ENCODE measurements at regions not wholly inside any gene's neighbourhood (a gene's known extent, or its start where the extent isn't known, plus 50 kb on each side); places are given as distances from the start of the nearest gene placed in this dataset.

- Mint-ChIP-seq H3K9me3 (peaks cover 4% of the 10 kb centered on the region; the same call in 2 of the 3 replicates), H3K27me3 (ENCODE audit: insufficient read depth, low read depth, poor library complexity) (peaks cover 9% of the 10 kb centered on the region), H3K4me3 (no peak overlapping the region), H3K27ac (no peak overlapping the region), H3K4me1 (peaks cover 9% of the 10 kb centered on the region), H3K36me3 (ENCODE audit: low read depth) (no peaks in the 10 kb centered on the region; the same call in 2 of the 3 replicates)
- DNase-seq (ENCODE audit: low spot score) (no peak), ATAC-seq (no peak)
- no peak overlapping the region for H2AFZ ChIP-seq
- H3F3A ChIP-seq (replicated peaks; ENCODE audit: low read depth), result no peaks in the 10 kb centered on the region
- TF ChIP-seq ETS1 (IDR thresholded peaks at IDR 0.05), result no peak
- no peak for TF ChIP-seq ZNF462 (CRISPR knock-in tag; IDR thresholded peaks at IDR 0.05)
- no peak for TF ChIP-seq NANOG (IDR thresholded peaks at IDR 0.05; ENCODE audit: borderline replicate concordance)
- no peak for TF ChIP-seq ZNF331 (CRISPR knock-in tag; IDR thresholded peaks at IDR 0.05; ENCODE audit: low read depth)
- no peak for TF ChIP-seq REST (IDR thresholded peaks at IDR 0.05; ENCODE audit: unreplicated experiment)
- 0 out of 2 replicates have a peak, but pooled peaks cover 5% of the 10 kb centered on the region for H3K4me1 ChIP-seq (ENCODE audit: insufficient read depth)
- no peak overlapping the region for H3K4me3 ChIP-seq
- H3K4me2 ChIP-seq, result no peak overlapping the region
- no peaks in the 10 kb centered on the region for H3K79me2 ChIP-seq (replicated peaks; ENCODE audit: insufficient read depth)
- no peaks in the 10 kb centered on the region for H3K27me3 ChIP-seq (ENCODE audit: insufficient read depth)
- H3K36me3 ChIP-seq (ENCODE audit: insufficient read depth), result no peaks in the 10 kb centered on the region
- H3K27ac ChIP-seq (ENCODE audit: low read depth), result no peak overlapping the region
- H3K9me2 ChIP-seq (ENCODE audit: insufficient read depth), result peaks cover 6% of the 10 kb centered on the region; the same call in 1 of the 2 replicates
- H4K20me1 ChIP-seq (replicated peaks; ENCODE audit: insufficient read depth), result no peaks in the 10 kb centered on the region
These were observed 62.4 kb upstream of the ANTXRL start for GRCh38 chr10:46224414-46224682.

All from GM23338 (cell line).